Liver (tissue), 8 donors: ENCODE measurements at regions not wholly inside any gene's neighbourhood (a gene's known extent, or its start where the extent isn't known, plus 50 kb on each side); places are given as distances from the start of the nearest gene placed in this dataset.

Experiments used
- DNase-seq: peaks from one replicate; pipeline ENCODE4 v3.0.0-alpha.2; 2017; ENCODE audit warnings: low spot score
- H3K27ac ChIP-seq, 2 donors: one replicate each; pipeline ENCODE4 v1.7.0; 2013; ENCODE audit warnings: inconsistent platforms in 2 of 2, low read length in 2 of 2, control low read depth in 1 of 2, low read depth in 1 of 2, mild to moderate bottlenecking in 1 of 2
- H3K27me3 ChIP-seq, 4 donors: one replicate each; pipeline versions ENCODE4 v1.6.1 to v1.7.0; 2013; ENCODE audit warnings: low read length in 3 of 4, inconsistent platforms in 1 of 4, mild to moderate bottlenecking in 1 of 4, moderate library complexity in 1 of 4; ENCODE audit not compliant: control insufficient read depth in 4 of 4, insufficient read depth in 4 of 4
- H3K36me3 ChIP-seq, 4 donors: one replicate each; pipeline versions ENCODE4 v1.6.1 to v1.7.0; 2013; ENCODE audit warnings: low read length in 3 of 4, mild to moderate bottlenecking in 3 of 4, low read depth in 1 of 4, moderate library complexity in 1 of 4; ENCODE audit not compliant: control insufficient read depth in 4 of 4, insufficient read depth in 3 of 4
- H3K4me1 ChIP-seq, 4 donors: one replicate each; pipeline versions ENCODE4 v1.6.1 to v1.7.0; 2013; ENCODE audit warnings: low read length in 3 of 4, mild to moderate bottlenecking in 3 of 4, moderate library complexity in 1 of 4; ENCODE audit not compliant: control insufficient read depth in 4 of 4, insufficient read depth in 4 of 4
- H3K4me3 ChIP-seq, 3 donors: one replicate each; pipeline versions ENCODE4 v1.6.1 to v1.7.0; 2013; ENCODE audit warnings: low read length in 3 of 3, control low read depth in 1 of 3, low read depth in 1 of 3, mild to moderate bottlenecking in 1 of 3
- H3K9ac ChIP-seq, 2 donors: one replicate each; pipeline ENCODE4 v1.7.0; 2013; ENCODE audit warnings: low read length in 2 of 2, mild to moderate bottlenecking in 2 of 2, moderate library complexity in 2 of 2, control low read depth in 1 of 2, low read depth in 1 of 2
- H3K9me3 ChIP-seq, 4 donors: one replicate each; pipeline versions ENCODE4 v1.6.1 to v1.7.0; 2013; ENCODE audit warnings: low read length in 3 of 4; ENCODE audit not compliant: control insufficient read depth in 4 of 4
- ATF3 ChIP-seq: IDR thresholded peaks from 2 replicates; pipeline ENCODE4 v1.6.1; 2016; ENCODE audit warnings: antibody characterized with exemption
- EGR1 ChIP-seq, 2 donors: IDR thresholded peaks; 2 replicates each; pipeline ENCODE4 v1.6.1; 2016 to 2018; ENCODE audit warnings: antibody characterized with exemption in 2 of 2, low read depth in 2 of 2
- FOXA1 ChIP-seq: IDR thresholded peaks from 2 replicates; pipeline ENCODE4 v1.6.1; 2016; ENCODE audit warnings: antibody characterized with exemption
- FOXA2 ChIP-seq: IDR thresholded peaks from 2 replicates; pipeline ENCODE4 v1.6.1; 2016; ENCODE audit warnings: antibody characterized with exemption
- GABPA ChIP-seq, 2 donors: IDR thresholded peaks in 1 of 2; conservative IDR thresholded peaks in 1 of 2; 2 replicates each; pipeline ENCODE4 v1.6.1; 2016; ENCODE audit warnings: antibody characterized with exemption in 2 of 2, mild to moderate bottlenecking in 1 of 2, moderate library complexity in 1 of 2
- HNF4A ChIP-seq, 2 donors: conservative IDR thresholded peaks; 2 replicates each; pipeline ENCODE4 v1.6.1; 2016; ENCODE audit warnings: antibody characterized with exemption in 2 of 2, mild to moderate bottlenecking in 2 of 2
- HNF4G ChIP-seq: IDR thresholded peaks from 2 replicates; pipeline ENCODE4 v1.6.1; 2016; ENCODE audit warnings: antibody characterized with exemption
- JUND ChIP-seq, 2 donors: IDR thresholded peaks; 2 replicates each; pipeline ENCODE4 v1.6.1; 2016; ENCODE audit warnings: antibody characterized with exemption in 2 of 2
- MAX ChIP-seq: IDR thresholded peaks from 2 replicates; pipeline ENCODE4 v1.6.1; 2016; ENCODE audit warnings: antibody characterized with exemption
- NR2F2 ChIP-seq: IDR thresholded peaks from 2 replicates; pipeline ENCODE4 v1.6.1; 2016; ENCODE audit warnings: antibody characterized with exemption
- RAD21 ChIP-seq, 2 donors: IDR thresholded peaks; 2 replicates each; pipeline ENCODE4 v1.6.1; 2016; ENCODE audit warnings: antibody characterized with exemption in 2 of 2, mild to moderate bottlenecking in 2 of 2
- REST ChIP-seq: IDR thresholded peaks from 2 replicates; pipeline ENCODE4 v1.6.1; 2016; ENCODE audit warnings: antibody characterized with exemption, mild to moderate bottlenecking
- RXRA ChIP-seq, 2 donors: IDR thresholded peaks; 2 replicates each; pipeline ENCODE4 v1.6.1; 2017 to 2018; ENCODE audit warnings: antibody characterized with exemption in 2 of 2, mild to moderate bottlenecking in 1 of 2
- SP1 ChIP-seq: IDR thresholded peaks from 2 replicates; pipeline ENCODE4 v1.6.1; 2018; ENCODE audit warnings: antibody characterized with exemption, mild to moderate bottlenecking
- TAF1 ChIP-seq: conservative IDR thresholded peaks from 2 replicates; pipeline ENCODE4 v1.6.1; 2016; ENCODE audit warnings: antibody characterized with exemption, mild to moderate bottlenecking
- YY1 ChIP-seq: IDR thresholded peaks from 2 replicates; pipeline ENCODE4 v1.6.1; 2016; ENCODE audit warnings: antibody characterized with exemption, mild to moderate bottlenecking
- WGBS: extraction: QIAGEN DNeasy Blood & Tissue Kit; methylation state at CpG from one replicate; pipeline ENCODE4 v1.1.7; 2013; 5-methylcytosine and 5-hydroxymethylcytosine counted together
- TF ChIP-seq, protein P1 (sequence below): fragments of 150-350 bp; IDR thresholded peaks from 2 replicates; pipeline ENCODE4 v1.5.1; 2017; ENCODE audit warnings: improper control_type of control experiment, low read depth, low read length; ENCODE audit not compliant: missing input control
- TF ChIP-seq, protein P2 (sequence below): IDR thresholded peaks from 2 replicates; pipeline ENCODE4 v1.6.1; 2016; ENCODE audit warnings: antibody characterized with exemption
- donor health status: healthy.
- donor health status: healthy.
- donor health status: healthy.
- donor health status: healthy.
- donor health status: healthy.

DNA sequence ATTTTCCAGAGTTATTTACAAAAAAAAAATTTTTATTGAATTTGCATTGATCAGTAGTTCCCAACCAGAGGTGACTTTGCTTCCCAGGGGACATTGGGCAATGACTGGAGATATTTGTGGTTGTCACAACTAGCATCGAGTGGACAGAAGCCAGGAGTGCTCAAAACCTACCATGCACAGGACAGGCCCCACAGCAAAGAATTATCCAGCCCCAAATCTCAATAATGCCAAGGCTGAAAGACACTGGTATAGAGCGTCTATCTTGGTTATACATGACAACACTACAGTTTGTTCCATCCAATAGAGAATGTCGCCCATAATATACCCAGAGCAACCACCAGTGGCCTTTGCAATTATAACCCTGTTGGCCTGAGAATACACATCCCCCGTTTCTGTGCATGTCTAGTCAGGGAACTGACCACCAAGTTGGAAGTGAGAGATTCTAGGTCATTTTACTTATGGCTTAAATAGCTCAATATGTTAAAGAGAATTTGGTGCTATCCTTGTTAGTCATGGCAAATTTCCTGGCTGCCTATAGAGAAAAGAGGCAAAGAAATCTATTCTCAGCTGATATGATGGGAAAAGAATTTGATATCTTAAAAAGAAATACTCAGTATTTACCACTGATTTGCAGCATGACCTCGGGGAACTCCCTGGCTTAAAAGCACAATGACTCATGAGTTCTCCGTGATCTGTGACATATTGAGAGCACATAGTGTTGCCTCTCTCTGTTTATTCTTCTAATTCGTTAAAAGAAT, 76.0 kb upstream of the ADTRP start:
- no peak for DNase-seq
- 23% methylated on average over 7 of the region's 7 CpGs for WGBS

More for the DNA sequence above, 76.0 kb upstream of the ADTRP start:
- Histone ChIP-seq H3K27me3 (no peaks in the 10 kb centered on the region), H3K9ac (peak overlapping the region in 1 of 2 donors; percentile 72), H3K27ac (peak overlapping the region; percentile 93 to 99), H3K9me3 (no peaks in the 10 kb centered on the region), H3K36me3 (peaks cover 0 to 5% (median 4%) of the 10 kb centered on the region in 4 donors), H3K4me1 (peaks cover 3 to 20% (median 13%) of the 10 kb centered on the region in 4 donors), H3K4me3 (no peak overlapping the region)
- TF ChIP-seq GABPA (IDR thresholded peaks at IDR 0.05 in 1 of 2, conservative IDR thresholded peaks at IDR 0.05 in 1 of 2) (no peak), SP1 (no peak), FOXA1 (no peak), ATF3 (peak; percentile 48), REST (no peak), HNF4G (peak; percentile 16), RXRA (IDR thresholded peaks at IDR 0.05) (peak in 1 of 2 donors; percentile 24), NR2F2 (no peak), JUND (IDR thresholded peaks at IDR 0.05) (peak; percentile 59 to 78), TAF1 (no peak), MAX (no peak), EGR1 (IDR thresholded peaks at IDR 0.05; ENCODE audit: low read depth in 2 of 2) (no peak), RAD21 (IDR thresholded peaks at IDR 0.05) (peak in 1 of 2 donors; percentile 45), HNF4A (conservative IDR thresholded peaks at IDR 0.05) (peak in 1 of 2 donors; percentile 17), FOXA2 (no peak), YY1 (no peak)
- TF ChIP-seq, protein P1, sequence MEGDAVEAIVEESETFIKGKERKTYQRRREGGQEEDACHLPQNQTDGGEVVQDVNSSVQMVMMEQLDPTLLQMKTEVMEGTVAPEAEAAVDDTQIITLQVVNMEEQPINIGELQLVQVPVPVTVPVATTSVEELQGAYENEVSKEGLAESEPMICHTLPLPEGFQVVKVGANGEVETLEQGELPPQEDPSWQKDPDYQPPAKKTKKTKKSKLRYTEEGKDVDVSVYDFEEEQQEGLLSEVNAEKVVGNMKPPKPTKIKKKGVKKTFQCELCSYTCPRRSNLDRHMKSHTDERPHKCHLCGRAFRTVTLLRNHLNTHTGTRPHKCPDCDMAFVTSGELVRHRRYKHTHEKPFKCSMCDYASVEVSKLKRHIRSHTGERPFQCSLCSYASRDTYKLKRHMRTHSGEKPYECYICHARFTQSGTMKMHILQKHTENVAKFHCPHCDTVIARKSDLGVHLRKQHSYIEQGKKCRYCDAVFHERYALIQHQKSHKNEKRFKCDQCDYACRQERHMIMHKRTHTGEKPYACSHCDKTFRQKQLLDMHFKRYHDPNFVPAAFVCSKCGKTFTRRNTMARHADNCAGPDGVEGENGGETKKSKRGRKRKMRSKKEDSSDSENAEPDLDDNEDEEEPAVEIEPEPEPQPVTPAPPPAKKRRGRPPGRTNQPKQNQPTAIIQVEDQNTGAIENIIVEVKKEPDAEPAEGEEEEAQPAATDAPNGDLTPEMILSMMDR = no peak
- TF ChIP-seq, protein P2, sequence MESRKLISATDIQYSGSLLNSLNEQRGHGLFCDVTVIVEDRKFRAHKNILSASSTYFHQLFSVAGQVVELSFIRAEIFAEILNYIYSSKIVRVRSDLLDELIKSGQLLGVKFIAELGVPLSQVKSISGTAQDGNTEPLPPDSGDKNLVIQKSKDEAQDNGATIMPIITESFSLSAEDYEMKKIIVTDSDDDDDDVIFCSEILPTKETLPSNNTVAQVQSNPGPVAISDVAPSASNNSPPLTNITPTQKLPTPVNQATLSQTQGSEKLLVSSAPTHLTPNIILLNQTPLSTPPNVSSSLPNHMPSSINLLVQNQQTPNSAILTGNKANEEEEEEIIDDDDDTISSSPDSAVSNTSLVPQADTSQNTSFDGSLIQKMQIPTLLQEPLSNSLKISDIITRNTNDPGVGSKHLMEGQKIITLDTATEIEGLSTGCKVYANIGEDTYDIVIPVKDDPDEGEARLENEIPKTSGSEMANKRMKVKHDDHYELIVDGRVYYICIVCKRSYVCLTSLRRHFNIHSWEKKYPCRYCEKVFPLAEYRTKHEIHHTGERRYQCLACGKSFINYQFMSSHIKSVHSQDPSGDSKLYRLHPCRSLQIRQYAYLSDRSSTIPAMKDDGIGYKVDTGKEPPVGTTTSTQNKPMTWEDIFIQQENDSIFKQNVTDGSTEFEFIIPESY = no peak
